SK-N-SH treated with all-trans-retinoic acid at 6 μM for 48 hours (cell line): ENCODE measurements at regions not wholly inside any gene's neighbourhood (a gene's known extent, or its start where the extent isn't known, plus 50 kb on each side); places are given as distances from the start of the nearest gene placed in this dataset.

Experiments
- ATAC-seq: fragments of 200-7000 bp; cut with Tn5 transposase; 3 replicates; pipeline ENCODE4 v1.9.1; 2020; ENCODE audit warnings: mild to moderate bottlenecking, moderate library complexity
- ARNTL ChIP-seq: fragments of 450-650 bp; formaldehyde crosslinking; IDR thresholded peaks from 2 replicates; pipeline ENCODE4 v1.5.0; 2020; ENCODE audit warnings: low read depth, mild to moderate bottlenecking, moderate library complexity, borderline replicate concordance
- BACH2 ChIP-seq: fragments of 250-450 bp; sonication (Bioruptor Pico); IDR thresholded peaks from 2 replicates; pipeline ENCODE4 v1.9.0; 2021; ENCODE audit warnings: mild to moderate bottlenecking, borderline replicate concordance
- CREB5 ChIP-seq: fragments of 250-450 bp; sonication (Bioruptor Pico); IDR thresholded peaks from 2 replicates; pipeline ENCODE4 v1.5.1; 2020; ENCODE audit warnings: low read depth, mild to moderate bottlenecking, moderate library complexity
- CSDC2 ChIP-seq: fragments of 250-450 bp; sonication (Bioruptor Pico); IDR thresholded peaks from 2 replicates; pipeline ENCODE4 v1.5.0; 2020; ENCODE audit warnings: mild to moderate bottlenecking, moderate library complexity
- ESRRG ChIP-seq: fragments of 250-450 bp; sonication (Bioruptor Pico); IDR thresholded peaks from 2 replicates; pipeline ENCODE4 v1.6.1; 2021; ENCODE audit warnings: mild to moderate bottlenecking
- GLIS3 ChIP-seq: fragments of 250-450 bp; sonication (Bioruptor Pico); IDR thresholded peaks from 2 replicates; pipeline ENCODE4 v1.5.0; 2020; ENCODE audit warnings: mild to moderate bottlenecking, moderate library complexity
- OSR1 ChIP-seq: fragments of 250-450 bp; sonication (Bioruptor Pico); IDR thresholded peaks from 2 replicates; pipeline ENCODE4 v1.8.0; 2022; ENCODE audit warnings: moderate library complexity, mild to moderate bottlenecking, inconsistent platforms
- PPARA ChIP-seq: fragments of 250-450 bp; sonication (Bioruptor Pico); IDR thresholded peaks from 2 replicates; pipeline ENCODE4 v1.5.0; 2020; ENCODE audit warnings: mild to moderate bottlenecking, borderline replicate concordance
- RARB ChIP-seq: fragments of 250-450 bp; sonication (Bioruptor Pico); IDR thresholded peaks from 2 replicates; pipeline ENCODE4 v1.8.0; 2021; ENCODE audit warnings: mild to moderate bottlenecking, moderate library complexity
- SNAI2 ChIP-seq: fragments of 250-450 bp; sonication (Bioruptor Pico); IDR thresholded peaks from 2 replicates; pipeline ENCODE4 v1.5.0; 2020; ENCODE audit warnings: mild to moderate bottlenecking, moderate library complexity
- TCF4 ChIP-seq: fragments of 250-450 bp; sonication (Bioruptor Pico); IDR thresholded peaks from 2 replicates; pipeline ENCODE4 v1.8.0; 2021; ENCODE audit warnings: mild to moderate bottlenecking, moderate library complexity, borderline replicate concordance
- TOX ChIP-seq: fragments of 250-450 bp; sonication (Bioruptor Pico); IDR thresholded peaks from 2 replicates; pipeline ENCODE4 v1.8.0; 2021; ENCODE audit warnings: mild to moderate bottlenecking, moderate library complexity, borderline replicate concordance
- ZC3H10 ChIP-seq: fragments of 250-450 bp; sonication (Bioruptor Pico); IDR thresholded peaks from 2 replicates; pipeline ENCODE4 v1.5.1; 2021; ENCODE audit warnings: mild to moderate bottlenecking, moderate library complexity
- ZFP3 ChIP-seq: fragments of 250-450 bp; sonication (Bioruptor Pico); IDR thresholded peaks from 2 replicates; pipeline ENCODE4 v1.5.0; 2020; ENCODE audit warnings: mild to moderate bottlenecking, moderate library complexity
- ZFP30 ChIP-seq: fragments of 450-650 bp; formaldehyde crosslinking; IDR thresholded peaks from 2 replicates; pipeline ENCODE4 v1.5.0; 2022; ENCODE audit warnings: mild to moderate bottlenecking, moderate library complexity
- ZNF565 ChIP-seq: fragments of 450-650 bp; formaldehyde crosslinking; conservative IDR thresholded peaks from 2 replicates; pipeline ENCODE4 v1.5.0; 2020; ENCODE audit warnings: low read depth, mild to moderate bottlenecking, moderate library complexity
- ZNF70 ChIP-seq: fragments of 450-650 bp; formaldehyde crosslinking; IDR thresholded peaks from 2 replicates; pipeline ENCODE4 v1.5.0; 2020; ENCODE audit warnings: mild to moderate bottlenecking, moderate library complexity
- ZNF8 ChIP-seq: fragments of 450-650 bp; formaldehyde crosslinking; IDR thresholded peaks from 2 replicates; pipeline ENCODE4 v1.5.0; 2020; ENCODE audit warnings: mild to moderate bottlenecking, moderate library complexity
- TF ChIP-seq, protein P1 (sequence below): fragments of 250-450 bp; sonication (Bioruptor Pico); IDR thresholded peaks from 2 replicates; pipeline ENCODE4 v1.5.0; 2020; ENCODE audit warnings: mild to moderate bottlenecking, moderate library complexity
- TF ChIP-seq, protein P2 (sequence below): fragments of 250-450 bp; sonication (Bioruptor Pico); IDR thresholded peaks from 2 replicates; pipeline ENCODE4 v1.8.0; 2020; ENCODE audit warnings: mild to moderate bottlenecking, moderate library complexity, borderline replicate concordance
- TF ChIP-seq, protein P3 (sequence below): fragments of 250-450 bp; sonication (Bioruptor Pico); IDR thresholded peaks from 2 replicates; pipeline ENCODE4 v1.5.1; 2021; ENCODE audit warnings: mild to moderate bottlenecking, moderate library complexity

DNA sequence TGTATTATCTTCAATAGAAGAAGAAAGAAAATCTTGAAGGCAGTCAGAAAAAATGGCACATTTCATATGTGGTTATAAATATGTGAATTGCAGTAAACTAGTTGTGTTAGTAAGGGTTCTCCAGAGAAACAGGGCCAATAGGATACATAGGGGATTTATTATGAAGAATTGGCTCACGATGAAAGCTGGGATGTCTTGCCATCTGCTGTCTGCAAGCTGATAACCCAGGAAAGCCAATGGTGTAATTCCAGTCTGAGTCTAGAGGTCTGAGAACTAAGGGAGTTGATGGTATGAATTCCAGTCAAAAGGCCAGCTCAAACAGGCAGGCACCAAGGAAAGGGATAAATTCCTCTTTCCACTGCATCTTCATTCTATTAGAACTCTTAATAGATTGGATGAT lies 362.4 kb downstream of the KCNJ3 start:
- TF ChIP-seq BACH2, result no peak
- no peak for TF ChIP-seq ZFP30 (CRISPR knock-in tag)
- TF ChIP-seq, protein P1, sequence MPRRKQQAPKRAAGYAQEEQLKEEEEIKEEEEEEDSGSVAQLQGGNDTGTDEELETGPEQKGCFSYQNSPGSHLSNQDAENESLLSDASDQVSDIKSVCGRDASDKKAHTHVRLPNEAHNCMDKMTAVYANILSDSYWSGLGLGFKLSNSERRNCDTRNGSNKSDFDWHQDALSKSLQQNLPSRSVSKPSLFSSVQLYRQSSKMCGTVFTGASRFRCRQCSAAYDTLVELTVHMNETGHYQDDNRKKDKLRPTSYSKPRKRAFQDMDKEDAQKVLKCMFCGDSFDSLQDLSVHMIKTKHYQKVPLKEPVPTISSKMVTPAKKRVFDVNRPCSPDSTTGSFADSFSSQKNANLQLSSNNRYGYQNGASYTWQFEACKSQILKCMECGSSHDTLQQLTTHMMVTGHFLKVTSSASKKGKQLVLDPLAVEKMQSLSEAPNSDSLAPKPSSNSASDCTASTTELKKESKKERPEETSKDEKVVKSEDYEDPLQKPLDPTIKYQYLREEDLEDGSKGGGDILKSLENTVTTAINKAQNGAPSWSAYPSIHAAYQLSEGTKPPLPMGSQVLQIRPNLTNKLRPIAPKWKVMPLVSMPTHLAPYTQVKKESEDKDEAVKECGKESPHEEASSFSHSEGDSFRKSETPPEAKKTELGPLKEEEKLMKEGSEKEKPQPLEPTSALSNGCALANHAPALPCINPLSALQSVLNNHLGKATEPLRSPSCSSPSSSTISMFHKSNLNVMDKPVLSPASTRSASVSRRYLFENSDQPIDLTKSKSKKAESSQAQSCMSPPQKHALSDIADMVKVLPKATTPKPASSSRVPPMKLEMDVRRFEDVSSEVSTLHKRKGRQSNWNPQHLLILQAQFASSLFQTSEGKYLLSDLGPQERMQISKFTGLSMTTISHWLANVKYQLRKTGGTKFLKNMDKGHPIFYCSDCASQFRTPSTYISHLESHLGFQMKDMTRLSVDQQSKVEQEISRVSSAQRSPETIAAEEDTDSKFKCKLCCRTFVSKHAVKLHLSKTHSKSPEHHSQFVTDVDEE (CRISPR knock-in tag), result no peak
- TF ChIP-seq ZC3H10, result no peak
- no peak for TF ChIP-seq ZFP3
- TF ChIP-seq, protein P2, sequence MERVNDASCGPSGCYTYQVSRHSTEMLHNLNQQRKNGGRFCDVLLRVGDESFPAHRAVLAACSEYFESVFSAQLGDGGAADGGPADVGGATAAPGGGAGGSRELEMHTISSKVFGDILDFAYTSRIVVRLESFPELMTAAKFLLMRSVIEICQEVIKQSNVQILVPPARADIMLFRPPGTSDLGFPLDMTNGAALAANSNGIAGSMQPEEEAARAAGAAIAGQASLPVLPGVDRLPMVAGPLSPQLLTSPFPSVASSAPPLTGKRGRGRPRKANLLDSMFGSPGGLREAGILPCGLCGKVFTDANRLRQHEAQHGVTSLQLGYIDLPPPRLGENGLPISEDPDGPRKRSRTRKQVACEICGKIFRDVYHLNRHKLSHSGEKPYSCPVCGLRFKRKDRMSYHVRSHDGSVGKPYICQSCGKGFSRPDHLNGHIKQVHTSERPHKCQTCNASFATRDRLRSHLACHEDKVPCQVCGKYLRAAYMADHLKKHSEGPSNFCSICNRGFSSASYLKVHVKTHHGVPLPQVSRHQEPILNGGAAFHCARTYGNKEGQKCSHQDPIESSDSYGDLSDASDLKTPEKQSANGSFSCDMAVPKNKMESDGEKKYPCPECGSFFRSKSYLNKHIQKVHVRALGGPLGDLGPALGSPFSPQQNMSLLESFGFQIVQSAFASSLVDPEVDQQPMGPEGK (CRISPR knock-in tag), result no peak
- TF ChIP-seq GLIS3 (CRISPR knock-in tag), result no peak
- TF ChIP-seq ZNF8, result no peak
- no peak for ATAC-seq

DNA sequence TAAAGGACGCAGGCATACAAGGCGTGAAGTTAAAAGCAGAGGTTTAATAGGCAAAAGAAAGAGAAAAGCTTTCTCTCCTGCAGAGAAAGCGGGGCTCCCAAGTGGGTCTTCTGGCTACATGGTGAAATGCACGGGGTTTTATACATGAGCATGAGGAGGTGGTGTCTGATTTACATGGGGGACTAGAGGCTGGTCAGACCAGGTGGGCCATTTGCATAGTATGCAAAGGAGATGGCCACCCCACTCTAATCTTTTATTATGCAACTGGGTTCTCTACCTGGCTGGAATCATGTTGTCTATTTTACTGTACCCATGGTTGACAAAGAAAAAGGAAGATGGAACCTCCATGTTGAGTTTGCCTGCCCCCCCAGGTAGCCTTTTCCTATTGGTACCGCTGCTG lies 356.2 kb downstream of the KCNJ3 start:
- no peak for ATAC-seq
- TF ChIP-seq, protein P2 (CRISPR knock-in tag), result no peak
- TF ChIP-seq, protein P3, sequence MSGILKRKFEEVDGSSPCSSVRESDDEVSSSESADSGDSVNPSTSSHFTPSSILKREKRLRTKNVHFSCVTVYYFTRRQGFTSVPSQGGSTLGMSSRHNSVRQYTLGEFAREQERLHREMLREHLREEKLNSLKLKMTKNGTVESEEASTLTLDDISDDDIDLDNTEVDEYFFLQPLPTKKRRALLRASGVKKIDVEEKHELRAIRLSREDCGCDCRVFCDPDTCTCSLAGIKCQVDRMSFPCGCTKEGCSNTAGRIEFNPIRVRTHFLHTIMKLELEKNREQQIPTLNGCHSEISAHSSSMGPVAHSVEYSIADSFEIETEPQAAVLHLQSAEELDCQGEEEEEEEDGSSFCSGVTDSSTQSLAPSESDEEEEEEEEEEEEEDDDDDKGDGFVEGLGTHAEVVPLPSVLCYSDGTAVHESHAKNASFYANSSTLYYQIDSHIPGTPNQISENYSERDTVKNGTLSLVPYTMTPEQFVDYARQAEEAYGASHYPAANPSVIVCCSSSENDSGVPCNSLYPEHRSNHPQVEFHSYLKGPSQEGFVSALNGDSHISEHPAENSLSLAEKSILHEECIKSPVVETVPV (CRISPR knock-in tag), result no peak
- TF ChIP-seq, protein P1 (CRISPR knock-in tag), result no peak
- no peak for TF ChIP-seq RARB
- no peak for TF ChIP-seq TOX (CRISPR knock-in tag)
- TF ChIP-seq ZNF70 (CRISPR knock-in tag), result no peak
- TF ChIP-seq ZNF565 (CRISPR knock-in tag), result no peak
- TF ChIP-seq ZFP30 (CRISPR knock-in tag), result no peak
- TF ChIP-seq BACH2, result no peak
- no peak for TF ChIP-seq ESRRG
- no peak for TF ChIP-seq CREB5 (CRISPR knock-in tag)
- no peak for TF ChIP-seq PPARA (CRISPR knock-in tag)
- TF ChIP-seq CSDC2, result no peak
- no peak for TF ChIP-seq OSR1 (CRISPR knock-in tag)

- no peak for ATAC-seq
- no peak for TF ChIP-seq ARNTL (CRISPR knock-in tag)
- TF ChIP-seq, protein P1 (CRISPR knock-in tag), result no peak
- no peak for TF ChIP-seq CREB5 (CRISPR knock-in tag)
- TF ChIP-seq RARB, result no peak
- no peak for TF ChIP-seq TCF4
- TF ChIP-seq CSDC2, result no peak
- TF ChIP-seq SNAI2 (CRISPR knock-in tag), result no peak
Measured at GRCh38 chr2:155043097-155043496, 344.6 kb downstream of the KCNJ3 start.
